ENCODE measurements at regions not wholly inside any gene's neighbourhood (a gene's known extent, or its start where the extent isn't known, plus 50 kb on each side); places are given as distances from the start of the nearest gene placed in this dataset.
A peak's percentile ranks its signal among the peaks of the same experiment; 100 is the strongest.

GRCh38 chr11:70796648-70797227 is 398.4 kb downstream of the CTTN start:
- no peak overlapping the region for H3K4me2 ChIP-seq
- Mint-ChIP-seq H3K27me3 (ENCODE audit: insufficient read depth, low read depth) (peaks cover 7% of the 10 kb centered on the region), H3K4me1 (no peaks in the 10 kb centered on the region), H3K27ac (no peak overlapping the region), H3K4me3 (no peak overlapping the region), H3K9me3 (peaks cover 31% of the 10 kb centered on the region), H3K36me3 (no peaks in the 10 kb centered on the region)
- H2AFZ ChIP-seq (replicated peaks), result no peak overlapping the region
- H3K9me3 ChIP-seq (ENCODE audit: low read depth), result peaks cover 8% of the 10 kb centered on the region
- H3K27me3 ChIP-seq, result no peaks in the 10 kb centered on the region
- H3K27ac ChIP-seq, result no peak overlapping the region
- no peaks in the 10 kb centered on the region for H4K20me1 ChIP-seq (ENCODE audit: low read depth)
- DNase-seq (ENCODE audit: low spot score), result peak; percentile 16
- H3K79me2 ChIP-seq (ENCODE audit: low read depth), result no peaks in the 10 kb centered on the region
- TF ChIP-seq EZH2phosphoT487 (IDR thresholded peaks at IDR 0.05) (no peak), CTCF (IDR thresholded peaks at IDR 0.05) (peak; percentile 34), EZH2 (IDR thresholded peaks at IDR 0.05) (no peak)
- no peak overlapping the region for H3K9ac ChIP-seq
- no peaks in the 10 kb centered on the region for H3K4me1 ChIP-seq
- H3K36me3 ChIP-seq, result no peaks in the 10 kb centered on the region
- H3K4me3 ChIP-seq, result no peak overlapping the region
- H3F3A ChIP-seq (ENCODE audit: low read depth), result no peaks in the 10 kb centered on the region

- no peak overlapping the region for H3K4me2 ChIP-seq
- no peak overlapping the region for H2AFZ ChIP-seq (replicated peaks)
- Mint-ChIP-seq H3K27ac (no peak overlapping the region), H3K4me3 (no peak overlapping the region), H3K9me3 (peaks cover 25% of the 10 kb centered on the region), H3K4me1 (no peaks in the 10 kb centered on the region), H3K36me3 (no peaks in the 10 kb centered on the region), H3K27me3 (ENCODE audit: insufficient read depth, low read depth) (peaks cover 6% of the 10 kb centered on the region)
- H3K9ac ChIP-seq, result no peak overlapping the region
- H3K4me3 ChIP-seq, result no peak overlapping the region
- no peaks in the 10 kb centered on the region for H3K79me2 ChIP-seq (ENCODE audit: low read depth)
- peaks cover 2% of the 10 kb centered on the region for H3K9me3 ChIP-seq (ENCODE audit: low read depth)
- H3K27ac ChIP-seq, result no peak overlapping the region
- no peaks in the 10 kb centered on the region for H3K27me3 ChIP-seq
- H3K4me1 ChIP-seq, result no peaks in the 10 kb centered on the region
- no peaks in the 10 kb centered on the region for H3K36me3 ChIP-seq
- no peaks in the 10 kb centered on the region for H3F3A ChIP-seq (ENCODE audit: low read depth)
- DNase-seq (ENCODE audit: low spot score), result no peak
- TF ChIP-seq CTCF (IDR thresholded peaks at IDR 0.05) (no peak), EZH2 (IDR thresholded peaks at IDR 0.05) (no peak), EZH2phosphoT487 (IDR thresholded peaks at IDR 0.05) (no peak)
- H4K20me1 ChIP-seq (ENCODE audit: low read depth), result no peaks in the 10 kb centered on the region
Observed at GRCh38 chr11:70798296-70798695, 400.0 kb downstream of the CTTN start.

GRCh38 chr11:70799386-70799785 is 401.1 kb downstream of the CTTN start:
- H3K36me3 ChIP-seq, result no peaks in the 10 kb centered on the region
- no peak for DNase-seq (ENCODE audit: low spot score)
- no peaks in the 10 kb centered on the region for H3K9me3 ChIP-seq (ENCODE audit: low read depth)
- H4K20me1 ChIP-seq (ENCODE audit: low read depth), result no peaks in the 10 kb centered on the region
- no peak overlapping the region for H2AFZ ChIP-seq (replicated peaks)
- no peaks in the 10 kb centered on the region for H3K4me1 ChIP-seq
- no peaks in the 10 kb centered on the region for H3K4me1 Mint-ChIP-seq
- H3K27me3 ChIP-seq, result no peaks in the 10 kb centered on the region
- no peak overlapping the region for H3K27ac ChIP-seq
- H3K9ac ChIP-seq, result no peak overlapping the region
- no peak overlapping the region for H3K4me3 ChIP-seq
- H3F3A ChIP-seq (ENCODE audit: low read depth), result no peaks in the 10 kb centered on the region
- no peaks in the 10 kb centered on the region for H3K36me3 Mint-ChIP-seq
- no peak overlapping the region for H3K27ac Mint-ChIP-seq
- peaks cover 18% of the 10 kb centered on the region for H3K9me3 Mint-ChIP-seq
- no peak for TF ChIP-seq CTCF (IDR thresholded peaks at IDR 0.05)
- no peak overlapping the region for H3K4me3 Mint-ChIP-seq
- no peaks in the 10 kb centered on the region for H3K79me2 ChIP-seq (ENCODE audit: low read depth)
- H3K4me2 ChIP-seq, result no peak overlapping the region
- peaks cover 6% of the 10 kb centered on the region for H3K27me3 Mint-ChIP-seq (ENCODE audit: insufficient read depth, low read depth)

Data from neural progenitor cell (in vitro differentiated cells).